H9 (cell line): ENCODE measurements at regions not wholly inside any gene's neighbourhood (a gene's known extent, or its start where the extent isn't known, plus 50 kb on each side); places are given as distances from the start of the nearest gene placed in this dataset.

ENCODE experiments used
- DNase-seq: peaks from one replicate; pipeline ENCODE4 v3.0.0-alpha.2; 2017
- H2AFZ ChIP-seq: one replicate; pipeline ENCODE4 v1.6.1; 2013; ENCODE audit warnings: mild to moderate bottlenecking, low read length, control low read depth, moderate library complexity
- H2AK5ac ChIP-seq: 2 replicates; pipeline ENCODE4 v1.6.1; 2013; ENCODE audit warnings: low read length, control low read depth, mixed read lengths; ENCODE audit not compliant: insufficient read length
- H2BK120ac ChIP-seq: one replicate; pipeline ENCODE4 v1.6.1; 2013; ENCODE audit warnings: low read depth, mild to moderate bottlenecking, low read length, control low read depth, inconsistent platforms; ENCODE audit not compliant: poor library complexity, severe bottlenecking
- H2BK12ac ChIP-seq: 2 replicates; pipeline ENCODE4 v1.6.1; 2013; ENCODE audit warnings: low read length, control low read depth, mixed read lengths, low read depth; ENCODE audit not compliant: insufficient read length
- H2BK15ac ChIP-seq: 2 replicates; pipeline ENCODE4 v1.6.1; 2013; ENCODE audit warnings: low read depth, low read length, control low read depth
- H2BK20ac ChIP-seq: one replicate; pipeline ENCODE4 v1.6.1; 2013; ENCODE audit warnings: low read depth, mild to moderate bottlenecking, low read length, control low read depth, inconsistent platforms; ENCODE audit not compliant: poor library complexity, severe bottlenecking
- H2BK5ac ChIP-seq: 2 replicates; pipeline ENCODE4 v1.6.1; 2013; ENCODE audit warnings: low read length, control low read depth, mixed read lengths; ENCODE audit not compliant: insufficient read length
- H3K14ac ChIP-seq: 2 replicates; pipeline ENCODE4 v1.6.1; 2013; ENCODE audit warnings: low read length, control low read depth; ENCODE audit not compliant: insufficient read depth
- H3K18ac ChIP-seq: 2 replicates; pipeline ENCODE4 v1.6.1; 2013; ENCODE audit warnings: low read depth, mild to moderate bottlenecking, mixed read lengths, low read length, control low read depth; ENCODE audit not compliant: insufficient read length
- H3K23ac ChIP-seq: 2 replicates; pipeline ENCODE4 v1.6.1; 2013; ENCODE audit warnings: low read length, control low read depth, mixed read lengths, low read depth; ENCODE audit not compliant: insufficient read length
- H3K23me2 ChIP-seq: 2 replicates; pipeline ENCODE4 v1.6.1; 2013; ENCODE audit warnings: low read depth, mild to moderate bottlenecking, mixed read lengths, low read length, control low read depth; ENCODE audit not compliant: insufficient read length, poor library complexity, severe bottlenecking
- H3K27ac ChIP-seq: 2 replicates; pipeline ENCODE4 v1.5.1; 2013; ENCODE audit warnings: low read length, control low read depth, mixed read lengths, low read depth; ENCODE audit not compliant: insufficient read length
- H3K27me3 ChIP-seq: 2 replicates; pipeline ENCODE4 v1.6.1; 2013; ENCODE audit warnings: low read length, control low read depth, inconsistent platforms; ENCODE audit not compliant: insufficient read depth
- H3K4ac ChIP-seq: 2 replicates; pipeline ENCODE4 v1.6.1; 2013; ENCODE audit warnings: low read depth, mild to moderate bottlenecking, control low read depth, inconsistent platforms, low read length, moderate library complexity
- H3K4me1 ChIP-seq: 2 replicates; pipeline ENCODE4 v1.6.1; 2013; ENCODE audit warnings: low read length, control low read depth, inconsistent platforms; ENCODE audit not compliant: insufficient read depth
- H3K4me2 ChIP-seq: 2 replicates; pipeline ENCODE4 v1.6.1; 2013; ENCODE audit warnings: low read length, control low read depth, mixed read lengths; ENCODE audit not compliant: insufficient read length, insufficient read depth
- H3K56ac ChIP-seq: 2 replicates; pipeline ENCODE4 v1.6.1; 2013; ENCODE audit warnings: low read depth, mild to moderate bottlenecking, mixed read lengths, low read length, control low read depth; ENCODE audit not compliant: insufficient read length
- H3K79me1 ChIP-seq: 2 replicates; pipeline ENCODE4 v1.6.1; 2013; ENCODE audit warnings: low read depth, mild to moderate bottlenecking, moderate library complexity, low read length, control low read depth, inconsistent platforms; ENCODE audit not compliant: insufficient read depth, poor library complexity, severe bottlenecking
- H3K79me2 ChIP-seq: 2 replicates; pipeline ENCODE4 v1.6.1; 2013; ENCODE audit warnings: low read length, control low read depth, inconsistent platforms; ENCODE audit not compliant: insufficient read depth
- H3K9ac ChIP-seq: 2 replicates; pipeline ENCODE4 v1.6.1; 2013; ENCODE audit warnings: low read length, control low read depth, mixed read lengths; ENCODE audit not compliant: insufficient read length; ENCODE audit errors: extremely low read depth
- H3K9me3 ChIP-seq: one replicate; pipeline ENCODE4 v1.6.1; 2013; ENCODE audit warnings: low read depth, low read length, inconsistent platforms; ENCODE audit not compliant: control insufficient read depth
- H3T11ph ChIP-seq: one replicate; pipeline ENCODE4 v1.6.1; 2013; ENCODE audit warnings: mild to moderate bottlenecking, low read length, control low read depth, inconsistent platforms
- H4K20me1 ChIP-seq: one replicate; pipeline ENCODE4 v1.6.1; 2013; ENCODE audit not compliant: control insufficient read depth, insufficient read length, insufficient read depth
- H4K5ac ChIP-seq: 2 replicates; pipeline ENCODE4 v1.6.1; 2013; ENCODE audit warnings: low read depth, mild to moderate bottlenecking, mixed read lengths, low read length, control low read depth; ENCODE audit not compliant: insufficient read length
- H4K8ac ChIP-seq: replicated peaks from 2 replicates; pipeline ENCODE4 v1.6.1; 2013; ENCODE audit warnings: low read length, control low read depth, mixed read lengths, low read depth; ENCODE audit not compliant: insufficient read length
- H4K91ac ChIP-seq: 2 replicates; pipeline ENCODE4 v1.6.1; 2013; ENCODE audit warnings: low read depth, mild to moderate bottlenecking, moderate library complexity, mixed read lengths, low read length, control low read depth; ENCODE audit not compliant: insufficient read length
- H3K27ac Mint-ChIP-seq, 3 experiments: 2 replicates in 2 of 3; 3 replicates in 1 of 3; pipeline ENCODE4 v1.8.0; 2020 to 2021; ENCODE audit warnings: mixed read lengths in 3 of 3, mild to moderate bottlenecking in 1 of 3, moderate library complexity in 1 of 3
- H3K27me3 Mint-ChIP-seq: 2 replicates; pipeline ENCODE4 v1.8.0; 2021; ENCODE audit warnings: low read depth, mild to moderate bottlenecking, moderate library complexity, mixed read lengths
- H3K36me3 Mint-ChIP-seq, 3 experiments: 2 replicates in 2 of 3; 3 replicates in 1 of 3; pipeline ENCODE4 v1.8.0; 2020 to 2021; ENCODE audit warnings: low read depth in 3 of 3, mixed read lengths in 3 of 3; ENCODE audit not compliant: insufficient read depth in 1 of 3
- H3K4me1 Mint-ChIP-seq, 2 experiments: 2 replicates each; pipeline ENCODE4 v1.8.0; 2020; ENCODE audit warnings: mixed read lengths in 2 of 2
- H3K4me3 Mint-ChIP-seq, 2 experiments: 2 replicates in 1 of 2; 3 replicates in 1 of 2; pipeline ENCODE4 v1.8.0; 2020 to 2021; ENCODE audit warnings: mild to moderate bottlenecking in 2 of 2, mixed read lengths in 2 of 2, moderate library complexity in 1 of 2
- H3K9me3 Mint-ChIP-seq, 2 experiments: 2 replicates in 1 of 2; 3 replicates in 1 of 2; pipeline ENCODE4 v1.8.0; 2020; ENCODE audit warnings: mild to moderate bottlenecking in 2 of 2, mixed read lengths in 2 of 2, moderate library complexity in 1 of 2
- CTCF ChIP-seq: fragments of 200-600 bp; sonication (generic); conservative IDR thresholded peaks from 3 replicates; pipeline ENCODE4 v1.8.0; 2021; ENCODE audit warnings: antibody characterized with exemption, mild to moderate bottlenecking
- WGBS: extraction: QIAGEN DNeasy Blood & Tissue Kit; methylation state at CpG from one replicate; pipeline ENCODE4 v1.1.7; 2013; ENCODE audit warnings: missing lambda C conversion rate, low lambda C conversion rate, mixed read lengths; ENCODE audit not compliant: insufficient read length; ENCODE audit errors: extremely low coverage; 5-methylcytosine and 5-hydroxymethylcytosine counted together

- no peak overlapping the region for H3K27ac ChIP-seq
- H3K4me3 Mint-ChIP-seq, result no peak overlapping the region
- H3K27me3 ChIP-seq, result no peaks in the 10 kb centered on the region
These were observed 233.0 kb upstream of the CLNK start for GRCh38 chr4:10917566-10917965.

More at GRCh38 chr4:10917566-10917965, 233.0 kb upstream of the CLNK start:
- no peak overlapping the region for H2BK5ac ChIP-seq
- WGBS, result no CpG with 5 or more reads among the region's 7 CpGs
- H4K91ac ChIP-seq, result no peak overlapping the region
- H2AFZ ChIP-seq, result no peak overlapping the region
- Mint-ChIP-seq H3K27me3 (no peaks in the 10 kb centered on the region), H3K27ac (no peak overlapping the region), H3K4me1 (peaks cover 0 to 6% of the 10 kb centered on the region in 2 experiments; a peak in 1 of 4 replicates), H3K9me3 (no peaks in the 10 kb centered on the region), H3K36me3 (no peaks in the 10 kb centered on the region)
- H3K4me1 ChIP-seq, result no peaks in the 10 kb centered on the region
- H3K56ac ChIP-seq, result no peak overlapping the region
- no peaks in the 10 kb centered on the region for H3K23me2 ChIP-seq
- H3T11ph ChIP-seq, result no peak overlapping the region
- no peak overlapping the region for H3K4ac ChIP-seq
- no peaks in the 10 kb centered on the region for H3K79me1 ChIP-seq
- DNase-seq, result no peak
- no peak overlapping the region for H2BK20ac ChIP-seq
- H3K23ac ChIP-seq, result no peak overlapping the region
- no peak overlapping the region for H3K4me2 ChIP-seq
- no peaks in the 10 kb centered on the region for H3K9me3 ChIP-seq
- no peak overlapping the region for H4K5ac ChIP-seq
- H4K20me1 ChIP-seq, result no peaks in the 10 kb centered on the region
- H3K9ac ChIP-seq, result no peak overlapping the region
- no peak overlapping the region for H2AK5ac ChIP-seq
- no peak overlapping the region for H2BK15ac ChIP-seq
- H3K18ac ChIP-seq, result no peak overlapping the region
- no peaks in the 10 kb centered on the region for H3K79me2 ChIP-seq
- H3K14ac ChIP-seq, result no peak overlapping the region
- no peak for TF ChIP-seq CTCF
- no peak overlapping the region for H2BK12ac ChIP-seq
- no peak overlapping the region for H2BK120ac ChIP-seq
- H4K8ac ChIP-seq, result no peak overlapping the region
